ENCODE measurements at regions not wholly inside any gene's neighbourhood (a gene's known extent, or its start where the extent isn't known, plus 50 kb on each side); places are given as distances from the start of the nearest gene placed in this dataset.

- H3K27me3 Mint-ChIP-seq (ENCODE audit: low read depth, poor library complexity): no peaks in the 10 kb centered on the region
- no peak for TF ChIP-seq CTCF (IDR thresholded peaks at IDR 0.05)
- H3K9me3 Mint-ChIP-seq: no peaks in the 10 kb centered on the region
- H3K27ac Mint-ChIP-seq: no peak overlapping the region
- no peaks in the 10 kb centered on the region for H3K36me3 Mint-ChIP-seq (ENCODE audit: low read depth)
- DNase-seq: no peak
- no peaks in the 10 kb centered on the region for H3K4me1 Mint-ChIP-seq
- no peak overlapping the region for H3K4me3 Mint-ChIP-seq
Measured at GRCh38 chr4:117357866-117358265, 272.5 kb upstream of the TRAM1L1 start.

- TF ChIP-seq CTCF (IDR thresholded peaks at IDR 0.05): no peak
- Mint-ChIP-seq H3K27me3 (ENCODE audit: low read depth, poor library complexity) (no peaks in the 10 kb centered on the region), H3K36me3 (ENCODE audit: low read depth) (no peaks in the 10 kb centered on the region), H3K27ac (peak overlapping the region; percentile 70), H3K4me3 (no peak overlapping the region), H3K9me3 (no peaks in the 10 kb centered on the region), H3K4me1 (no peaks in the 10 kb centered on the region)
- DNase-seq: no peak
Measured at GRCh38 chr4:117370944-117371668, 285.7 kb upstream of the TRAM1L1 start.

- Mint-ChIP-seq H3K9me3 (no peaks in the 10 kb centered on the region), H3K36me3 (ENCODE audit: low read depth) (no peaks in the 10 kb centered on the region), H3K27me3 (ENCODE audit: low read depth, poor library complexity) (no peaks in the 10 kb centered on the region), H3K4me3 (no peak overlapping the region), H3K27ac (no peak overlapping the region), H3K4me1 (no peaks in the 10 kb centered on the region)
- no peak for DNase-seq
- no peak for TF ChIP-seq CTCF (IDR thresholded peaks at IDR 0.05)
Measured at GRCh38 chr4:117375101-117375500, 289.7 kb upstream of the TRAM1L1 start.

- TF ChIP-seq CTCF (IDR thresholded peaks at IDR 0.05): no peak
- DNase-seq: no peak
- Mint-ChIP-seq H3K4me1 (no peaks in the 10 kb centered on the region), H3K9me3 (no peaks in the 10 kb centered on the region), H3K36me3 (ENCODE audit: low read depth) (no peaks in the 10 kb centered on the region), H3K27me3 (ENCODE audit: low read depth, poor library complexity) (no peaks in the 10 kb centered on the region), H3K27ac (no peak overlapping the region), H3K4me3 (no peak overlapping the region)
Measured at GRCh38 chr4:117376692-117377091, 291.3 kb upstream of the TRAM1L1 start.

- no peak for TF ChIP-seq CTCF (IDR thresholded peaks at IDR 0.05)
- no peaks in the 10 kb centered on the region for H3K9me3 Mint-ChIP-seq
- H3K4me1 Mint-ChIP-seq: no peaks in the 10 kb centered on the region
- no peak for DNase-seq
- H3K36me3 Mint-ChIP-seq (ENCODE audit: low read depth): no peaks in the 10 kb centered on the region
- no peaks in the 10 kb centered on the region for H3K27me3 Mint-ChIP-seq (ENCODE audit: low read depth, poor library complexity)
- H3K27ac Mint-ChIP-seq: no peak overlapping the region
- H3K4me3 Mint-ChIP-seq: no peak overlapping the region
Measured at GRCh38 chr4:117378942-117379341, 293.6 kb upstream of the TRAM1L1 start.

- Mint-ChIP-seq H3K36me3 (ENCODE audit: low read depth) (no peaks in the 10 kb centered on the region), H3K27me3 (ENCODE audit: low read depth, poor library complexity) (no peaks in the 10 kb centered on the region), H3K4me1 (no peaks in the 10 kb centered on the region), H3K9me3 (no peaks in the 10 kb centered on the region), H3K4me3 (no peak overlapping the region), H3K27ac (no peak overlapping the region)
- DNase-seq: no peak
- TF ChIP-seq CTCF (IDR thresholded peaks at IDR 0.05): no peak
Measured at GRCh38 chr4:117383468-117383867, 298.1 kb upstream of the TRAM1L1 start.
